Esophagus squamous epithelium (tissue), 4 donors: ENCODE measurements at regions not wholly inside any gene's neighbourhood (a gene's known extent, or its start where the extent isn't known, plus 50 kb on each side); places are given as distances from the start of the nearest gene placed in this dataset.

Experiments
- CTCF ChIP-seq, 6 experiments: fragments of 450-650 bp in 4 of 6; fragments of 200-600 bp in 2 of 6; sonication (generic) in 2 of 6; IDR thresholded peaks; one replicate each; pipeline ENCODE4 v1.5.1; 2016 to 2019; ENCODE audit warnings: antibody characterized with exemption in 6 of 6, mild to moderate bottlenecking in 4 of 6, moderate library complexity in 4 of 6
- POLR2A ChIP-seq, 4 donors: fragments of 450-650 bp; IDR thresholded peaks; one replicate each; pipeline ENCODE4 v1.6.1; 2017; ENCODE audit warnings: antibody characterized with exemption in 4 of 4, mild to moderate bottlenecking in 4 of 4, moderate library complexity in 3 of 4

GRCh38 chr13:73872397-73872796 lies 261.8 kb downstream of the KLF12 start:
- TF ChIP-seq CTCF (IDR thresholded peaks at IDR 0.05) (no peak), POLR2A (IDR thresholded peaks at IDR 0.05) (no peak)
